OCI-LY7 (cell line): ENCODE measurements at regions not wholly inside any gene's neighbourhood (a gene's known extent, or its start where the extent isn't known, plus 50 kb on each side); places are given as distances from the start of the nearest gene placed in this dataset.

Source experiments
- EZH2phosphoT487 ChIP-seq: fragments of 200-600 bp; sonication (generic); IDR thresholded peaks from 2 replicates; pipeline ENCODE4 v1.6.1; 2018; ENCODE audit warnings: low read depth, borderline replicate concordance, mild to moderate bottlenecking, mixed run types, antibody characterized with exemption, low read length, moderate library complexity, mixed read lengths
- TF ChIP-seq, protein P1 (sequence below): fragments of 200-600 bp; sonication (generic); conservative IDR thresholded peaks from 2 replicates; pipeline ENCODE4 v1.5.1; 2014; ENCODE audit warnings: mild to moderate bottlenecking, antibody characterized with exemption, low read length, moderate library complexity, mixed read lengths

DNA sequence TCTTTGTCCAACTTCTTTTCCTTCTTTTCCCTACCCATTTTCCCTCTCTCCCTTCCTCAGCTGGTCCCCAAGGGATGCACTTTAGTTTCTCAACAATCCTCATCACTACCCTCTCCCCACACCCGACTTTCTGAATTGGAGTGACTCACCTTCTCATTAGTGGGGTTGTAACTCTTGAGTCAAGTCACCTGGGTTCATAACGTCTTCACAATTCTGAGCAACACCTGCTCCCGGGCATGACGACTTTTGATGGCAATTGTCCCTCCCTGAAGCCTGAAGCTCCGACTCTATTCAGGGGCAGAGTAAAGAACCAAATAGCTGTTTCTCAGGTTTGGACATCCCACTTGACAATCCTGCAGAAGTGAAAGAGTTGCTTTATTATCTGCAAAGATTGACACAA is 82.7 kb upstream of the OTX2 start:
- TF ChIP-seq, protein P1, sequence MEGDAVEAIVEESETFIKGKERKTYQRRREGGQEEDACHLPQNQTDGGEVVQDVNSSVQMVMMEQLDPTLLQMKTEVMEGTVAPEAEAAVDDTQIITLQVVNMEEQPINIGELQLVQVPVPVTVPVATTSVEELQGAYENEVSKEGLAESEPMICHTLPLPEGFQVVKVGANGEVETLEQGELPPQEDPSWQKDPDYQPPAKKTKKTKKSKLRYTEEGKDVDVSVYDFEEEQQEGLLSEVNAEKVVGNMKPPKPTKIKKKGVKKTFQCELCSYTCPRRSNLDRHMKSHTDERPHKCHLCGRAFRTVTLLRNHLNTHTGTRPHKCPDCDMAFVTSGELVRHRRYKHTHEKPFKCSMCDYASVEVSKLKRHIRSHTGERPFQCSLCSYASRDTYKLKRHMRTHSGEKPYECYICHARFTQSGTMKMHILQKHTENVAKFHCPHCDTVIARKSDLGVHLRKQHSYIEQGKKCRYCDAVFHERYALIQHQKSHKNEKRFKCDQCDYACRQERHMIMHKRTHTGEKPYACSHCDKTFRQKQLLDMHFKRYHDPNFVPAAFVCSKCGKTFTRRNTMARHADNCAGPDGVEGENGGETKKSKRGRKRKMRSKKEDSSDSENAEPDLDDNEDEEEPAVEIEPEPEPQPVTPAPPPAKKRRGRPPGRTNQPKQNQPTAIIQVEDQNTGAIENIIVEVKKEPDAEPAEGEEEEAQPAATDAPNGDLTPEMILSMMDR, result no peak
- no peak for TF ChIP-seq EZH2phosphoT487
